Fibroblast of lung (primary cell): ENCODE measurements at regions not wholly inside any gene's neighbourhood (a gene's known extent, or its start where the extent isn't known, plus 50 kb on each side); places are given as distances from the start of the nearest gene placed in this dataset.

Experiments used
- DNase-seq, 2 donors: peaks; one replicate each; pipeline versions ENCODE4 v3.0.0 to v3.0.0-alpha.2; 2010; ENCODE audit warnings: low read depth in 2 of 2
- H2AFZ ChIP-seq: 2 replicates; pipeline ENCODE4 v1.5.1; 2012; ENCODE audit warnings: low read length, control low read depth, inconsistent platforms
- H3K27ac ChIP-seq: 2 replicates; pipeline ENCODE4 v1.5.1; 2011; ENCODE audit warnings: low read length, control low read depth; ENCODE audit not compliant: insufficient read depth
- H3K27me3 ChIP-seq: 2 replicates; pipeline ENCODE4 v1.5.1; 2011; ENCODE audit warnings: mild to moderate bottlenecking, low read length; ENCODE audit not compliant: control insufficient read depth, insufficient read depth
- H3K36me3 ChIP-seq: 2 replicates; pipeline ENCODE4 v1.5.1; 2011; ENCODE audit warnings: low read length; ENCODE audit not compliant: control insufficient read depth, insufficient read depth
- H3K4me1 ChIP-seq: 2 replicates; pipeline ENCODE4 v1.5.1; 2011; ENCODE audit warnings: low read length; ENCODE audit not compliant: control insufficient read depth, insufficient read depth; ENCODE audit errors: extremely low read depth
- H3K4me2 ChIP-seq: 2 replicates; pipeline ENCODE4 v1.5.1; 2011; ENCODE audit warnings: low read length, control low read depth; ENCODE audit not compliant: insufficient read depth; ENCODE audit errors: extremely low read depth
- H3K4me3 ChIP-seq, 4 experiments: fragments of 200-600 bp in 1 of 4; sonication (generic) in 1 of 4; replicated peaks in 1 of 4; 2 replicates each; pipeline ENCODE4 v1.5.1; 2011 to 2016; ENCODE audit warnings: low read length in 4 of 4, low read depth in 3 of 4, mild to moderate bottlenecking in 3 of 4, control low read depth in 2 of 4, inconsistent platforms in 1 of 4, mixed read lengths in 1 of 4; ENCODE audit not compliant: insufficient read depth in 1 of 4; ENCODE audit errors: control extremely low read depth in 1 of 4
- H3K79me2 ChIP-seq: 2 replicates; pipeline ENCODE4 v1.5.1; 2012; ENCODE audit warnings: mild to moderate bottlenecking, low read length, inconsistent platforms; ENCODE audit not compliant: control insufficient read depth, insufficient read depth
- H3K9ac ChIP-seq: 2 replicates; pipeline ENCODE4 v1.5.1; 2011; ENCODE audit warnings: mild to moderate bottlenecking, low read length, control low read depth; ENCODE audit not compliant: insufficient read depth
- H3K9me3 ChIP-seq: 2 replicates; pipeline ENCODE4 v1.5.1; 2012; ENCODE audit warnings: low read depth, low read length; ENCODE audit not compliant: control insufficient read depth, insufficient read depth
- H4K20me1 ChIP-seq: 2 replicates; pipeline ENCODE4 v1.5.1; 2011; ENCODE audit warnings: low read length; ENCODE audit not compliant: control insufficient read depth, insufficient read depth; ENCODE audit errors: extremely low read depth
- CTCF ChIP-seq, 2 donors: IDR thresholded peaks in 1 of 2; conservative IDR thresholded peaks in 1 of 2; 1 replicate in 1 of 2; 2 replicates in 1 of 2; pipeline ENCODE4 v1.5.1; 2011 to 2012; ENCODE audit warnings: low read length in 2 of 2, control low read depth in 1 of 2, inconsistent platforms in 1 of 2, low read depth in 1 of 2, mild to moderate bottlenecking in 1 of 2
- EZH2 ChIP-seq: IDR thresholded peaks from 2 replicates; pipeline ENCODE4 v1.5.1; 2012; ENCODE audit warnings: low read length, control low read depth, mild to moderate bottlenecking; ENCODE audit errors: missing control alignments

DNA sequence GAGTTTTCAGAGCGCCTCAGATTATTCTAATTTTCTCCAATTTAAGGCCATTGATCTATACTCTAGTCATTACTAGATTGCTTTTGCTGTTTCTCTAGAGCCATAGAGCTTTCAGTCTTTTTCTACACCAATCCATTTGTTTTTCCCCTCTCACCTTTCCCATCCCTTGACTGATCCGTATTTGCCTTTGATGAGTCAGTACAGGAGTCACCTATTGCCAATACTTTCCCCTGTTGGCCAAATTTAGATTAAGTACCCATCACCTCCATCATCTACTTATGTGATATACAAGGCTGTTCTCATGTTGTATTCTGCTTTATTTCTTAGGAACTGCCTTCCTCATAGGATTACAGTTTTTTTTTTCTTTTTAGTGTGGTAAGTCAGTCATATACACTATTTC, 463.2 kb downstream of the KLF12 start:
- no peaks in the 10 kb centered on the region for H3K79me2 ChIP-seq

GRCh38 chr13:73667756-73668155, 466.4 kb downstream of the KLF12 start:
- H3K9ac ChIP-seq, result no peak overlapping the region
- H3K79me2 ChIP-seq, result no peaks in the 10 kb centered on the region
- H2AFZ ChIP-seq, result no peak overlapping the region
- TF ChIP-seq CTCF (conservative IDR thresholded peaks at IDR 0.05 in 1 of 2, IDR thresholded peaks at IDR 0.05 in 1 of 2; ENCODE audit: low read depth in 1 of 2, low read length in 2 of 2) (no peak), EZH2 (no peak)
- H3K27ac ChIP-seq, result no peak overlapping the region
- no peak overlapping the region for H3K4me3 ChIP-seq
- no peak for DNase-seq
- no peaks in the 10 kb centered on the region for H3K27me3 ChIP-seq
- H4K20me1 ChIP-seq, result no peaks in the 10 kb centered on the region
- H3K9me3 ChIP-seq, result no peaks in the 10 kb centered on the region
- H3K4me1 ChIP-seq, result no peaks in the 10 kb centered on the region
- no peak overlapping the region for H3K4me2 ChIP-seq
- no peaks in the 10 kb centered on the region for H3K36me3 ChIP-seq

More for the DNA sequence above, 463.2 kb downstream of the KLF12 start:
- Histone ChIP-seq H2AFZ (no peak overlapping the region), H3K4me1 (no peaks in the 10 kb centered on the region), H3K27ac (no peak overlapping the region), H3K36me3 (no peaks in the 10 kb centered on the region), H4K20me1 (no peaks in the 10 kb centered on the region), H3K9me3 (no peaks in the 10 kb centered on the region), H3K27me3 (no peaks in the 10 kb centered on the region), H3K9ac (no peak overlapping the region), H3K4me3 (no peak overlapping the region), H3K4me2 (no peak overlapping the region)
- DNase-seq, result no peak
- TF ChIP-seq EZH2 (no peak), CTCF (conservative IDR thresholded peaks at IDR 0.05 in 1 of 2, IDR thresholded peaks at IDR 0.05 in 1 of 2; ENCODE audit: low read depth in 1 of 2, low read length in 2 of 2) (no peak)

DNA sequence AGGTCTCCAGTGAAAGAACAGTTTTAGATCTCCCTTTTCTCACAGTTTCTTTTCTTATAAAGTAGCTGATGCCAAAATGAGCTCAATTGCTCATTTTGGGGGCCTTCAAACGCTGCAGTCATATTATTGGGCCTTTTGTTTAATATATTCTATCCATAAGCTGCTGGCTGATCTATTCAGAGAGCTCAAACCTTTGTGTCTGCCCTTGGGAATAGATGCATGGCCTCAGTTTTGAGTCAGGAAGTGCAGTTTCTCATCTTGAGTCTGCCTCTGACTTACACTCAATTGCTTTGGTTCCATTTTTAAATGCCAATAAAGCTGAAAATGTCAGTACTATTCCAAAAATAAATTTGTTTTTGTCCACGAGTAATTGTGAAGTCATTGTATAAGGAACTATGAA, 468.9 kb downstream of the KLF12 start:
- Histone ChIP-seq H3K4me1 (no peaks in the 10 kb centered on the region), H3K79me2 (no peaks in the 10 kb centered on the region), H4K20me1 (no peaks in the 10 kb centered on the region), H3K27ac (no peak overlapping the region), H3K27me3 (no peaks in the 10 kb centered on the region), H3K9me3 (no peaks in the 10 kb centered on the region), H3K4me2 (no peak overlapping the region), H2AFZ (no peak overlapping the region), H3K4me3 (no peak overlapping the region), H3K36me3 (no peaks in the 10 kb centered on the region), H3K9ac (no peak overlapping the region)
- no peak for DNase-seq
- TF ChIP-seq EZH2 (no peak), CTCF (conservative IDR thresholded peaks at IDR 0.05 in 1 of 2, IDR thresholded peaks at IDR 0.05 in 1 of 2; ENCODE audit: low read depth in 1 of 2, low read length in 2 of 2) (no peak)
